ENCODE measurements at regions not wholly inside any gene's neighbourhood (a gene's known extent, or its start where the extent isn't known, plus 50 kb on each side); places are given as distances from the start of the nearest gene placed in this dataset.

DNA sequence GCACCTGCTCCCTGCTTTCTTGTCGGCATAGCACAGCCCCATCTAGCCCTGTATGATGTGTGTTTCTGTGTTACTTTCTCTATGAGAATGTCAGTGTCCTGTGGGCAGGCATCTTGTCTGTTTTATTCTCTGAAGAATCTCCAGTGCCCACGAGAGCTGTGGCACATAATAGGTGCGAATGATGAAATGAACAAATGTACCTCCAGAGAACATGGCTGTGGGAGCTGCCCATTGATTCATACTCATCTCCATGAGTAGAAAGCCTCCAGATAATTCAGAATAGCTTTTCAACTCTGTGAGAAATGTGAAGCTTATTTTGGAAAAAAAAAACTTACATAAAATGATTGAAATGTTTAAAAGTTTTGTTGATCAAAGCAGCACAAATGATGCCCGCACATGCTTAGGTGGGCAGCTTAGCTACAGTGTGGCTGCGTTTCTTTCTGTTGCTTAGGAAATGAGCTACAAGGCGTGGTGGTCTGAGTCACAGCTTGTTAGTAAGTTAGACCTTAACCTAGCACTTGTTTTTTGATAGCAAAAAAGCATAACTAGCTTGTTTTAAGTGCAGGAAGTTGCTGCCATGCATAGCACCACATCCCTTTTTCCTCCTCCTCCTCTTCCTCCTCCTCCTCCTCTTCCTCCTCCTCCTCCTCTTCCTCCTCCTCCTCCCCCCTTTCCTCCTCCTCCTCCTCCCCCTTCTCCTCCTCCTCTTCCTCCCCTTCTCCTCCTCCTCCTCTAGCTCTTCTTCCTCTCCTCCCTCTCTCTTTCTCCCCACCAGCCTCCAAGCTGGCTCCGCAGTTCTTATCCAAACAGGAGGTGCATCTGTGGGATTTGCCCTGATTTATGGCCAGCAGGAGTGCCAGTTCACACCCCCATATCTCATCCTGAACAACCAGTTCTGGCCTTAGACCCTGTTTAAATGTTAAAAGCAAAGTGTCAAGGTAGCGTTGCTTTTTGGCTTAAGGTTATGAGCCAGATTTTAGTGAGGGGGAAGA, 221.5 kb downstream of the IRF8 start:
- DNase-seq: no peak
- no peak overlapping the region for H3K27ac ChIP-seq (ENCODE audit: insufficient read depth, low read length, poor library complexity, severe bottlenecking)
- H3K4me3 ChIP-seq (ENCODE audit: insufficient read depth, low read depth, low read length, poor library complexity, severe bottlenecking): no peak overlapping the region
- H3K4me1 ChIP-seq (ENCODE audit: control insufficient read depth, insufficient read depth, low read length, poor library complexity, severe bottlenecking): no peaks in the 10 kb centered on the region
- no peaks in the 10 kb centered on the region for H3K36me3 ChIP-seq (ENCODE audit: control insufficient read depth, insufficient read depth, low read length)
- no peaks in the 10 kb centered on the region for H3K9me3 ChIP-seq (ENCODE audit: control insufficient read depth, low read length)
- no peaks in the 10 kb centered on the region for H3K27me3 ChIP-seq (replicated peaks; ENCODE audit: control insufficient read depth, insufficient read depth, low read length, poor library complexity, severe bottlenecking)

GRCh38 chr16:86121374-86122010, 222.5 kb downstream of the IRF8 start:
- H3K27me3 ChIP-seq (replicated peaks; ENCODE audit: control insufficient read depth, insufficient read depth, low read length, poor library complexity, severe bottlenecking): no peaks in the 10 kb centered on the region
- no peaks in the 10 kb centered on the region for H3K36me3 ChIP-seq (ENCODE audit: control insufficient read depth, insufficient read depth, low read length)
- H3K4me3 ChIP-seq (ENCODE audit: insufficient read depth, low read depth, low read length, poor library complexity, severe bottlenecking): no peak overlapping the region
- no peak for DNase-seq
- no peaks in the 10 kb centered on the region for H3K9me3 ChIP-seq (ENCODE audit: control insufficient read depth, low read length)
- H3K27ac ChIP-seq (ENCODE audit: insufficient read depth, low read length, poor library complexity, severe bottlenecking): no peak overlapping the region
- H3K4me1 ChIP-seq (ENCODE audit: control insufficient read depth, insufficient read depth, low read length, poor library complexity, severe bottlenecking): no peaks in the 10 kb centered on the region

- Histone ChIP-seq H3K27ac (ENCODE audit: insufficient read depth, low read length, poor library complexity, severe bottlenecking) (no peak overlapping the region), H3K27me3 (replicated peaks; ENCODE audit: control insufficient read depth, insufficient read depth, low read length, poor library complexity, severe bottlenecking) (peaks cover 2% of the 10 kb centered on the region), H3K4me3 (ENCODE audit: insufficient read depth, low read depth, low read length, poor library complexity, severe bottlenecking) (no peak overlapping the region), H3K36me3 (ENCODE audit: control insufficient read depth, insufficient read depth, low read length) (no peaks in the 10 kb centered on the region), H3K4me1 (ENCODE audit: control insufficient read depth, insufficient read depth, low read length, poor library complexity, severe bottlenecking) (no peaks in the 10 kb centered on the region), H3K9me3 (ENCODE audit: control insufficient read depth, low read length) (no peaks in the 10 kb centered on the region)
- DNase-seq: no peak
Observed at GRCh38 chr16:86122681-86123342, 223.8 kb downstream of the IRF8 start.

DNA sequence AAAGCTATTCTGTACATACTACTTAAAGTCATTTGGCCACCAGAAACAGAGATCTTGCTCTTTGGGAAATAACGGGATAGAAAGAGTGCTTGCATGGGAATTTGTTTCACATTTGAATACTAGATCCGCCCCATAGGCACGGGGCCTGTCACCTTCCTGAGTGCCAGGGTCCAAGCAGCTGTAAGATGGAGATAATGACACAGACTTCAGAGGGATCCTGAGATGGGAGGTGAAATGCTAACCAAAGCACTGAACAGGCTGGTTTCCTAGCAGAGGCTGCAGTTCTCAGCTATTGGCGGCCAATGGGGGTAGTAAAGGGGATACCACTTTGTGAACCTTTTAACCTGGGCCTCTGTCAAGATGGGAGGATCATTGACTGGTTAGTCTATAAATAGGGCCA, 225.4 kb downstream of the IRF8 start:
- Histone ChIP-seq H3K9me3 (ENCODE audit: control insufficient read depth, low read length) (no peaks in the 10 kb centered on the region), H3K27ac (ENCODE audit: insufficient read depth, low read length, poor library complexity, severe bottlenecking) (no peak overlapping the region), H3K4me3 (ENCODE audit: insufficient read depth, low read depth, low read length, poor library complexity, severe bottlenecking) (no peak overlapping the region), H3K36me3 (ENCODE audit: control insufficient read depth, insufficient read depth, low read length) (no peaks in the 10 kb centered on the region), H3K27me3 (replicated peaks; ENCODE audit: control insufficient read depth, insufficient read depth, low read length, poor library complexity, severe bottlenecking) (peaks cover 2% of the 10 kb centered on the region), H3K4me1 (ENCODE audit: control insufficient read depth, insufficient read depth, low read length, poor library complexity, severe bottlenecking) (no peaks in the 10 kb centered on the region)
- no peak for DNase-seq

- Histone ChIP-seq H3K9me3 (ENCODE audit: control insufficient read depth, low read length) (no peaks in the 10 kb centered on the region), H3K27ac (ENCODE audit: insufficient read depth, low read length, poor library complexity, severe bottlenecking) (no peak overlapping the region), H3K4me3 (ENCODE audit: insufficient read depth, low read depth, low read length, poor library complexity, severe bottlenecking) (no peak overlapping the region), H3K36me3 (ENCODE audit: control insufficient read depth, insufficient read depth, low read length) (no peaks in the 10 kb centered on the region), H3K27me3 (replicated peaks; ENCODE audit: control insufficient read depth, insufficient read depth, low read length, poor library complexity, severe bottlenecking) (peaks cover 2% of the 10 kb centered on the region), H3K4me1 (ENCODE audit: control insufficient read depth, insufficient read depth, low read length, poor library complexity, severe bottlenecking) (no peaks in the 10 kb centered on the region)
- no peak for DNase-seq
Observed at GRCh38 chr16:86126891-86127290, 227.9 kb downstream of the IRF8 start.

DNA sequence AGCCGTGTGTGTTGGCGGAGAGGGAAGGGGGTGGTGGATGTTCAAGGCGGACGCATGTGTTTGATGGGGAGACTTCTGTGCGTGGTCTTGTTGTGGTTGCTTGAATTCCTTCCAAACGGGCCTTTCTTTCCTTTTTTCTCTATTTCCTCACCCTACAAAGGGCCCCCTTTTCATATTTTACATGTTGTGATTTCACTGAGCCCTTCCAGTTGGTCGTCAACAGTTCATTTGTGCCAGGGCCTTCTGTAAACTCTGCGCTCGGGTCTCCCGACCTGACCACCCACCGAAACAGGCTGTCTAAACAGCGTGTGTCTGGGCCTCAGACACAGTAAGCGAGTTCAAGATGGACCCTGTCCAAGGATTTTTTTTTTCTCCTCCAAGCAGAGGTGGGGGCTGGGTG, 228.4 kb downstream of the IRF8 start:
- H3K36me3 ChIP-seq (ENCODE audit: control insufficient read depth, insufficient read depth, low read length): no peaks in the 10 kb centered on the region
- H3K27me3 ChIP-seq (replicated peaks; ENCODE audit: control insufficient read depth, insufficient read depth, low read length, poor library complexity, severe bottlenecking): peaks cover 2% of the 10 kb centered on the region
- H3K9me3 ChIP-seq (ENCODE audit: control insufficient read depth, low read length): no peaks in the 10 kb centered on the region
- no peak overlapping the region for H3K27ac ChIP-seq (ENCODE audit: insufficient read depth, low read length, poor library complexity, severe bottlenecking)
- H3K4me3 ChIP-seq (ENCODE audit: insufficient read depth, low read depth, low read length, poor library complexity, severe bottlenecking): no peak overlapping the region
- DNase-seq: no peak
- H3K4me1 ChIP-seq (ENCODE audit: control insufficient read depth, insufficient read depth, low read length, poor library complexity, severe bottlenecking): no peaks in the 10 kb centered on the region

GRCh38 chr16:86128246-86128645, 229.3 kb downstream of the IRF8 start:
- Histone ChIP-seq H3K9me3 (ENCODE audit: control insufficient read depth, low read length) (no peaks in the 10 kb centered on the region), H3K4me1 (ENCODE audit: control insufficient read depth, insufficient read depth, low read length, poor library complexity, severe bottlenecking) (no peaks in the 10 kb centered on the region), H3K4me3 (ENCODE audit: insufficient read depth, low read depth, low read length, poor library complexity, severe bottlenecking) (no peak overlapping the region), H3K27me3 (replicated peaks; ENCODE audit: control insufficient read depth, insufficient read depth, low read length, poor library complexity, severe bottlenecking) (peaks cover 2% of the 10 kb centered on the region), H3K36me3 (ENCODE audit: control insufficient read depth, insufficient read depth, low read length) (no peaks in the 10 kb centered on the region), H3K27ac (ENCODE audit: insufficient read depth, low read length, poor library complexity, severe bottlenecking) (no peak overlapping the region)
- DNase-seq: no peak

DNA sequence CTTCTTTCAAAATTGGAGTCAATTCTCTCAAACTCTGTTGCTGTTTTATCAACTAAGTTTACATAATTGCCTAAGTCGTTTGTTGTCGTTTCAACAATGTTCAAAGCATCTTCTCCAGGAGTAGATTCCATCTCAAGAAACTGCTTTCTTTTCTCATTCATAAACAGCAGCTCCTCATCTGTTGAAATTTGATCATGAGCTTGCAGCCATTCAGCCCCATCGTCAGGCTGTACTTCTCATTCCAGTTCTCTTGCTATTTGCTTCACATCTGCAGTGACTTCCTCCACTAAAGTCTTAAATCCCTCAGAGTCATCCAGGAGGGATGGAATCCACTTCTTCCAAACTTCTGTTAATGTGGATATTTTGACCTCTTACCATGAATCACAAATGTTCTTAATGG, 230.6 kb downstream of the IRF8 start:
- H3K27me3 ChIP-seq (replicated peaks; ENCODE audit: control insufficient read depth, insufficient read depth, low read length, poor library complexity, severe bottlenecking): peaks cover 2% of the 10 kb centered on the region
- no peak overlapping the region for H3K4me3 ChIP-seq (ENCODE audit: insufficient read depth, low read depth, low read length, poor library complexity, severe bottlenecking)
- no peak for DNase-seq
- no peak overlapping the region for H3K27ac ChIP-seq (ENCODE audit: insufficient read depth, low read length, poor library complexity, severe bottlenecking)
- no peaks in the 10 kb centered on the region for H3K4me1 ChIP-seq (ENCODE audit: control insufficient read depth, insufficient read depth, low read length, poor library complexity, severe bottlenecking)
- H3K9me3 ChIP-seq (ENCODE audit: control insufficient read depth, low read length): no peaks in the 10 kb centered on the region
- no peaks in the 10 kb centered on the region for H3K36me3 ChIP-seq (ENCODE audit: control insufficient read depth, insufficient read depth, low read length)

- H3K27ac ChIP-seq (ENCODE audit: insufficient read depth, low read length, poor library complexity, severe bottlenecking): no peak overlapping the region
- H3K36me3 ChIP-seq (ENCODE audit: control insufficient read depth, insufficient read depth, low read length): no peaks in the 10 kb centered on the region
- H3K27me3 ChIP-seq (replicated peaks; ENCODE audit: control insufficient read depth, insufficient read depth, low read length, poor library complexity, severe bottlenecking): no peaks in the 10 kb centered on the region
- no peaks in the 10 kb centered on the region for H3K4me1 ChIP-seq (ENCODE audit: control insufficient read depth, insufficient read depth, low read length, poor library complexity, severe bottlenecking)
- H3K9me3 ChIP-seq (ENCODE audit: control insufficient read depth, low read length): no peaks in the 10 kb centered on the region
- H3K4me3 ChIP-seq (ENCODE audit: insufficient read depth, low read depth, low read length, poor library complexity, severe bottlenecking): no peak overlapping the region
- DNase-seq: no peak
Observed at GRCh38 chr16:86133377-86133776, 234.4 kb downstream of the IRF8 start.
